ENCODE measurements at regions not wholly inside any gene's neighbourhood (a gene's known extent, or its start where the extent isn't known, plus 50 kb on each side); places are given as distances from the start of the nearest gene placed in this dataset.

- TF ChIP-seq CTCF (conservative IDR thresholded peaks at IDR 0.05; ENCODE audit: low read length) (no peak), EZH2phosphoT487 (IDR thresholded peaks at IDR 0.05; ENCODE audit: borderline replicate concordance, low read depth, low read length) (no peak)
Observed at GRCh38 chr13:104779311-104779993, 1713.2 kb upstream of the SLC10A2 start.

All from OCI-LY7 (cell line).